Peyer's patch (tissue), 4 donors: ENCODE measurements at regions not wholly inside any gene's neighbourhood (a gene's known extent, or its start where the extent isn't known, plus 50 kb on each side); places are given as distances from the start of the nearest gene placed in this dataset.

Experiments
- CTCF ChIP-seq, 6 experiments: fragments of 450-650 bp in 4 of 6; fragments of 200-600 bp in 2 of 6; sonication (generic) in 1 of 6; IDR thresholded peaks; one replicate each; pipeline ENCODE4 v1.5.1; 2017 to 2019; ENCODE audit warnings: antibody characterized with exemption in 6 of 6, mild to moderate bottlenecking in 3 of 6, moderate library complexity in 1 of 6
- POLR2A ChIP-seq, 2 donors: fragments of 450-650 bp; IDR thresholded peaks; one replicate each; pipeline ENCODE4 v1.5.1; 2017; ENCODE audit warnings: antibody characterized with exemption in 2 of 2, mild to moderate bottlenecking in 2 of 2, moderate library complexity in 2 of 2

- TF ChIP-seq CTCF (IDR thresholded peaks at IDR 0.05), result no peak
- no peak for TF ChIP-seq POLR2A (IDR thresholded peaks at IDR 0.05)
Observed at GRCh38 chr5:163760498-163760897, 255.1 kb downstream of the MAT2B start.
